T-helper 1 cell treated with Interleukin-12 subunit alpha and Interleukin-12 subunit beta and Interleukin-4 antibody, amounts not matched to agents 30 ng/mL and 1 ng/mL, for 36 hours (primary cell): ENCODE measurements at regions not wholly inside any gene's neighbourhood (a gene's known extent, or its start where the extent isn't known, plus 50 kb on each side); places are given as distances from the start of the nearest gene placed in this dataset.
"Not testable (repeated sequence)": the region's sequence is repeated elsewhere in the genome, so short reads cannot be mapped to it uniquely, and the experiment has no call there.

Experiments
- intact Hi-C: fragments of 100-400 bp; cut with micrococcal nuclease; formaldehyde crosslinking; loops from one replicate; pipeline ENCODE4 v1.15.1; 2024

DNA sequence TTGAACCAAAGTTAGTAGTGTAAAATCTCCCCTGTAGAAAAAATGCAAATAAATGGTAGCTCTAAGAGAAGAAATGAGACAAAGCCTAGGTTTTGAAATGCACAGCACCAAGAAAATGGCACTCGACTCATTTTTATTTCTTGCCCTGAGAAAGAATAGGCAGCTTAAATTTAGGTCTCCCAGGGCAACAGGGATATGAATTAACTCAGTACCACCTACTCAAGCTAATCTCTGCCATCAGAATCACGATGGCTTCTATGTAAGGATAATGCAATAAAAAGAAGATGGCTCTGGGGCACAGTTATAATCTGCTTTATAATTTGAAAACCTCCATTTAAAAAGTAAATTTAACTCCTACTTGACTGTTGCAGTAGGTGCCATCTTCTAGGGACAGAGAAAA lies 1784.3 kb downstream of the LRRC4C start:
- intact Hi-C loops: no loop called here

DNA sequence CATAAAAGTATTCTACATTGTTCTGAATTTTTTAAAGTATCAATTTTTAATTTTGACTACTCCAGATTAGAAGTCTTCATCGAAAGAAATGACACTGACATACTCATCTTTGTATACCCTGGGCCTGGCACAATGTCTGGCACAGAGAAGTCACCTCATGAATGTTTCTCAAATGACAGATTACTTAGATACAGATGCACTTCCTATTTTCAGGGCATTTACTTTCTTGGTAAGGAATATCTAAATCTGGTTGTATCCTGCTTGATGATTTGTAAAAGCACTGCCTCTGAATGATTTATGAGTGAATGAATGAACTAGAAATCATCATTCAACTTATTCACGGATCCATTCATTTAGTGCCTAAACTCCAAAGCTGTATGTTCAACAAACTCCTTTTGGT lies 1784.7 kb downstream of the LRRC4C start:
- intact Hi-C loops: no loop called here

DNA sequence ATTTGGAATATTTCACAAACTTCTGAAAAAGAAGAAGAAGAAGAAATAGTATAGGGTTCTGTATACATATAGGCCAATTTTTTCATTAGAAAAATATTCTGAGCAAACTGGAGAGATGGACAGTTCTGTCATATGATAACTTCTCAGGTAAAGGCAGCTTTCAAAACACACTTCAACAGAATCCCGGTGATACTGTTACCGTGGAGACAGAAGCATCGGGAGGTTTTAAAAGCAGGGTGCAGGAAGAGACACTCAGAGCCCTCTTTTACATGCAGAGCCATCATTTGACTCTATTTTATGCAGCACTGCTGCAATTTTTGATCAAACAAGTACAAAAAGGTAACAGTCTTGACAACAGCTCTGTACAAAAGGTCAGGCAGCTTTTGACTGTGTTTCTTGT lies 1785.4 kb downstream of the LRRC4C start:
- intact Hi-C loops: no loop called here

DNA sequence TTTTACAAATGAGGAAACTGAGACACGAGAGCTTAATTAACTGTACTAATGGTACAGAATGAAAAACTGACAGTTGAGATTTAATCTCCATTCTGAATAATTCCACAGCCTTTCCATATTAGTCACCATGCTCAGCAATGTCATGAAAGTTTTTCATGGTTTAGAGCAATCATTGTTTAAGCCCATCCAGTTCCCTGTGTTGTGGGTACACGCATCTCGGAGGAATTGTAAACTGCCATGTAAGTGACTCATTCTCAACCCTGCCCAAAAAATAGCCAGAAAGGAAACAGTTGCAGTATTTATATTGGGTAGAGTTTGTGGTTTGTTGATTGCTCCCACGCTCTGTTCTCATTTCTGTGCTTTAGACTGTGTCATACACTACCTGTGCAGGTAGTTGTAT lies 1790.8 kb downstream of the LRRC4C start:
- intact Hi-C loops: no loop called here

DNA sequence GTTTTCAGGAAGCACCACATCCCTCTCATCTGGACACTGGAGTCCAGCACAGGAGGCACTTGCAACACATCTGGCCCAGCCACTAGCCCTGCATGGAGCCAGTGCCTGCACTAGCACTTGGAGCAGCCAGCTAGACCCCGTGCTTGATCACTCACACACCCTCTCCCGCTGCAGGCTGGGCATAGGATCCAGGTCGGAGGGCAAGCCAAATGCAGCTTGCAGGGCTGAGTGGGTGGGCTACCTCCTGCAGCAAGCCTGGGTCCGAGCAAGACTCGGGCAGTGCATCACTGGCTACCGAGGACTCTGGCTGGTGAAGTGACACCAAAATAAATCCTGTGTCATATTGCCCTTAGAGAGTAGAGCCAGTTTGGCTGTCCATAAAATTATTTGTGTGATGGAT lies 1795.4 kb downstream of the LRRC4C start:
- intact Hi-C loops: no loop called here

DNA sequence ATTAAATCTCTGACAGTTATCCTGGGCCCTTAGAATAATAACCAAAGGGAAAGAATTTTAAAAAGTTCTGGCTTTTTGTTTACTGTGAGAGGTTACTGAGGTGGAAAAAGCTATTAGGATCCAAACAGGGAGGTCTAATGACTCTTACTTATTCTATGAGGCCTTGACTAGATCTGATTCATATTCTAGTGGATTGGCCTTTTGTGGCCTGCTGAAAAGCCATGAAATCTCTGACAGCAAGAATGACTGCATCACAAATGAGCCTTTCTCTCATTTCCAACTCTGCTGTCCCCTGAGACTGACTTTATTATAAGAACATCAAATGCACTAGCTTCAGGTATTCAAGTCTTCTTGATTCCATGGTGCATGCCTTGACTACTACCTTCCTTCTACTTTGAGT lies 1797.6 kb downstream of the LRRC4C start:
- intact Hi-C loops: no loop called here

DNA sequence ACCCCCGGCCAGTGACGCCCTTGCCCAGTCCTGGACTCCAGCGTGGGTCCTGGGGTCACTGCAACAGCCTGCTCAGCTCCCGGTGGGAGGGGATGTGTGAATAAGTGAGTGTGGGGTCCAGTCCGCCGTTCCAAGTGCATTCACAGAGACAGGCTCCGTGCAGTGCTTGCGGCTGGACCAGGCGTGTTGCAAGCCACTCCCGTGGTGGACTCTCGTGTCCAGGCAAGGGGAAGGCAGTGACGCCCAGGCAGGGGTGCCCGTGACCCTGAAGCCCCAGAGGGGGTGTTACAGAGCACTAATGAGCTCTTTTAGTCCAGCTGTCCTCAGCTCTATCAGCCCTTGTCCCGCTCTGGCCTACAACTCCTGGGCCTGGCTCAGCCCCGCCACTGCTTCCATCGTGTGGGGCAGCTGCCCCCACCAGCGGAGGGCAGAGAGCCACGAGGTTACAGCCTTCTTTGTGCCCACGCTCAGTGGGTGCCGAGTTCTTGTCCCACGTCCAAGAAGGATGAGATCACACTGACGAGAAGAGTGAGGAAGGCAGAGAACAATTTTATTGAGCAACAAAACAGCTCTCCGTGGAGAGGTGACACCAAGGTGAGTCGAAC lies 1807.5 kb downstream of the LRRC4C start:
- intact Hi-C loops: no loop called here

DNA sequence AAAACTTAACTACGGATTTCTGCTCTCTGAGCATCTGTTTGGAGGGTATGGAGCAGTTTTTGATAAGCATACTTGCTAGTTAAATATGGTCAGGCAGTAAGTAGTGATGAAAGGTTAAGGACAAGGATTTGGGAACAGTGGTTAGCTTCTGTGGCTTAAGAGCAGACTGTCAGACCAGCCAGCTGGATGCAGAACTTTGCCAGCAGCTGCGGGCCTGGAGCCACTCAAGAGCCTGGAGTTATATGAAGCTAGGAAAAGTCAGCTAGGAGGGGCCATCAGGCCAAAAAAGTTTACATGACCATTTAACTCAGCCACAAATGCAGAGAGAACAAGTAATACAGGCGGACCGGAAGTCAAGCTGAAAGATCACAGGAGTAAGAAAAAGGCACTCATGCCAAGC lies 1817.7 kb downstream of the LRRC4C start:
- intact Hi-C loops: no loop called here

DNA sequence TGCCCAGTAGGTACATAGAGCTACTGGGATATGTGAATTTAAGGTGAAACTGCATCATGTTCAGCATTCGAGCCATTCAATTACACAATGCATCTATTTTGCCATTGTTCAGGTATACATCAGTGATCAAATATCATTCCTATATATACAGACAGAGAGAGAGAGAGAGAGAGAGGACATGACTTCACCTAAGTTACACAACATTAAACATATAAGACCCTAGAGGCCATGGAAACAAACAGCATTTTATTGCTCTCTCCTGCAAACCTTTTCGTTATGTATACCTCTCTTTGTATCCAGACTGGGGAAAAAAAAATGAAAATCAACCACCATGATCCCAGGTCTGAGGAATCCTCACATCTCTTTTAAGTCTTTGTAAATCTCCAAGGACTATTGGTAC lies 1829.1 kb downstream of the LRRC4C start:
- intact Hi-C loops: no loop called here

DNA sequence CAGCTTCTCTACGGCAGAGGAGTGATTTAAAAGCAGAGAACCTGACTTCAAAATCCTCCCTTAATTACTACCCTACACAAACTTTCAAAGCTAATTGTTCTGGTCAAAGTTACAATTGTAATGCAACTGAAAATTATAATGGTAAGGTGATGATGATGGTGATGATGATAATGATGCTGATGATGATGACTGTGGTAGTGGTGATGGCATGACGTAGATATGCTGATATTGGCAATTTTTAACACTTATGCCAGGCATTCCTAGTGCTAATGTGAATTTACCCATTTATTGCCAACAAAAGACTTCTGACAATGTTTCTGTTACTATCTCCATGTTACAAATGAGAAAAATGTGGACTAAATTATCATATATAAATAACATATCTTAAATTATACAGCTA lies 1831.1 kb downstream of the LRRC4C start:
- intact Hi-C loops: no loop called here

DNA sequence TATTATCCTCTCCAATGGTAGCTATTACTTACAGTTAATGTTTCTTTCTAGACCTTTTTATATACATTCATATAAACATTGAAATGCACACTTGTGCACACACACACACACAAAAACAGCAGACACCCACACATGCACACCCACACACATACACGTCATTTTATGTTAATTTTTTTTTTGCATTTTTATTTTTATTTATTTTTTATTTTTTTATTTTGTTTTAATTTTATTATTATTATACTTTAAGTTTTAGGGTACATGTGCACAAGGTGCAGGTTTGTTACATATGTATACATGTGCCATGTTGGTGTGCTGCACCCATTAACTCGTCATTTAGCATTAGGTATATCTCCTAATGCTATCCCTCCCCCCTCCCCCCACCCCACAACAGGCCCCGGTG lies 1839.1 kb downstream of the LRRC4C start:
- intact Hi-C loops: not testable (repeated sequence)

DNA sequence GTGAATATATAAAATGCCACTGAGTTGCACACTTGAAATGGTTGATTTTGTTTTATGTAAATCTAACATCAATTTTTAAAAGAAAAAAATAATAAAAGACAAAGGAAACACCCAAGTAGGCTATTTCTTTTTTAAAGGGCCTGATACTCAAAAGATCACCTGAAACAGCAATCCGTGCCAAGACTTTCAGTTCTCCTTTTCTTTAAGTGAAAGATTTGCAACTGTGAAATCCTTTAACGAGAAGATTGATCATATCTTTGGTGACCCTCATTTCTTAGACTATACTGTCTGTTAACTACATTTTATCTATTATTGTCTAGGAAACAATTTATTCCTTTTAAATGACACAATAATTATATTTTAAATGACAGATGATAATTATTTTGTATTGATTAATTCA lies 1841.5 kb downstream of the LRRC4C start:
- intact Hi-C loops: no loop called here

DNA sequence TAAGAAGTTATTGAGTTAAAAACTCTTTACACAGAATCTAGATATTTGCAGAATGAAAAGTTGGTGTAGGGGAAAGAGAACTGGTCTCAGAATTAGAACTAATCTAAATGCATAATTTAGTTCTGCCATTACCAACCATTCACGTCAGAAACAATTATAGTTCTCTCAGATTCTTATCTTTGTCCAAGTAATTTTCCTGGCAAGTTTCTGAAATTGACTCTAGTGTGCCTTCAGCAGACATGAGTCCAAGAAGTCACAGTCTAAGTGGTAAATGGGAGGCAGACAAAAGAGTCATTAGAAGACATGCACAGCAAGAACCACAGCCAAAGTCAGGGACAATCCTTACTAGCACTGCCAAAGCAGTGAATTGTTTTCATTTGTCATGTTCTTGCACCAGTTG lies 1870.1 kb downstream of the LRRC4C start:
- intact Hi-C loops: no loop called here

DNA sequence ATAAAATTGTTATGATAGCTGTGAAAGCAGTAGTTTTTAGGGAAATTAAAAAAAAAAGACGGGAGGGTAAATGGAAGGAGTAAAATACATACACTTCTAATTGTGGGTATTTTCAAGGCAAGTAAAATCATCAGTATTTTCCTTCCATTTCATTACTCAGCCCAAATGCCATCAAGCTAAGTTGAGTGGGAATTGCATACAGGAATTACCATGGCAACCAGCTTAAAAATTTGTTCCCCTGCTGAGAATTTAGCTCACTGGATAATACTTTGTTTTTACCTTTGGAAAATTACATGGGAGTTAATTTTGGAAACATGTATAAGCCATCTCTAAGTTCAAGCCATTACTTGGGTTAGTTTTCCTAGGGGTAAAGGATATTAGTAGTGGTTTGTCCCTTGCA lies 1873.4 kb downstream of the LRRC4C start:
- intact Hi-C loops: no loop called here

DNA sequence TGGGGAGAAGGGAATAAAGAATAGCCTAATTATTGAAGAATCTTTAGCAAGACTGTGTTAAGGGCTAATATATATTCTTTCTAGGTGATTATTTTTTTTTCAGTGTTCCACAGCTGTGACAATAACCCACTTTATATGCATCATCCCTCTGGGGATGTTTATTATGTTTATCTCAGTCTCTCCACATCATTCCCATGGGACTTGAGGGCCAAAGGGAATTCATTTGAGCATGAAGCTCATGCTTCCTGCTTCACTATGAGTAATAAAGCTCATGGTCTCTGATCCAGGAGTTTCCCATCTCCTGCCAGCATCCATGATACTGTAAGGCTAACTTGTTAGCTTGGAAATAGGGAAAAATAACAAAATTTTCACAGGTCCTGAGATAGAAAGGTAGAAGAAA lies 1888.4 kb downstream of the LRRC4C start:
- intact Hi-C loops: no loop called here

DNA sequence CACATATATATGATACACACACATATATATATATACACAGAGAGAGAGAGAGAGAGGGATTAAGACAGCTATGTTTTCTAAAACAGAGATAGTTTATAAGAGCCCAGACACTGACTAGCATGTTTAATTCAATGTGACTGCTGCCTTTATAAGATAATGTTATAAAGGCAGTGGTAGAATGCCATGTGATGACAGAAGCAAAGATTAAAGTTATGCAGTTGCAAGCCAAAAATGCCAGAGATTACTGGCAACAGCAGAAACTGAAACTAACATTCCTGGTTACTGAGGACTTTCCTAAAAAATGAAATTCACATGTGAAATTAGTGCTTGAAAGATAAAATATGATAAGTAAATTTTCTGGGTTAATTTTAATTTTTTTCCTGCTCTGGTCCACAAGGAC lies 1888.9 kb downstream of the LRRC4C start:
- intact Hi-C loops: no loop called here

DNA sequence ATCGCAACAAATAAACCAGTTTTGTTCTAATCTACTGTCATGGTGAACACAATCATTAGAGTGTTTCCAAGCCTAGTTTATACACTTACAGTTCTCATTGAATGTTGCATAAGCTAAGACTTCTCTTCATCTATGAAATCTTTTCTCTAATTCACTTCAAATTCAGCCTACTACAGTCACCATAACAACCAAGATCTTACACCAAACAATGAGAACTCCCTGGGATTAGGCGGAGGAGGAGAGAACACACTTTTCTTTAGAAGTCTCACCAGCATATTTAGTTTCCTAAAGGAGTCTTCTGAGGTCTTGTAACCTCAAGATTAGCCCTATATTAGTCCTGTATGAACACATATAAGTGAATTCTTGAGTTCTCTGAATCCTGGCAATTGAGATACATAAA lies 1889.7 kb downstream of the LRRC4C start:
- intact Hi-C loops: no loop called here

DNA sequence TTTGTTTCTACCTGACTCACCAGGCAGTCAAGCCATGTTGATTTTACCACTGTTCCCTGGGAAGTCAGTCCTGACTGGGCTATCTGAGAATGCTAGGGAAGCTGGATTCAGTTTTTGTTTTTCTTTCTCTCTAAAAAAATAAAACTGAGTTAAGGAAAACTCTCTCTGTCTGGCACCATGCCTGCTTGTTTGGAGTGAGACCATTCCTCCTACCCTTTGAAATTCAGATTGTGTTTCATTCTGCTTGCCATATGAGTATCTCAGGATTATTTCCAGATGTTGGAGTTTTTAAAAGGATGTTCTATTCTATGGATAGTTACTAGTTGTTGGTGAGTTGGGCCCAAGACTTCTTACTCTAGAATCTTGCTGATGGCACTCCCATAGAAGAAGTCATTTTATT lies 1917.0 kb downstream of the LRRC4C start:
- intact Hi-C loops: no loop called here

DNA sequence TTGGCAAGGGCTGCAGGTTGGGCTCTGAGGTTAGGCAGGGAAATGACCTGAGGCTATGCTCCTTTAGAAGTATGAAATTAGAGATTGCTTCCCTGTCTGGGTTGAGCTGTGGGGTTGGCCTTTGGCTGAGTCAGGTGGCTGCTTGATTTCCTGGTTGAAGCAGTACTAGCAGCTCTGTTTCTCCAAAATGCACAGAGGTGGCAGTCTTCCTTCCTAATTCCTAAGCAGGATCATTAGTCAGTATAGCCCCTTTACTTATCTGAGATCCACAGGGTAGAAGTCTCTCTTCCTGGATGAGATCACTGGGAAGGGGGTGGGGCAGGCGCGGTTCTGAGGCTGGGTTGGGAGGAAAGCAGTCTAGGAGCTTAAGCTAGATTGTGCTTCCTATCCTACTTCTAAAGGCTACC lies 1917.5 kb downstream of the LRRC4C start:
- intact Hi-C loops: no loop called here

DNA sequence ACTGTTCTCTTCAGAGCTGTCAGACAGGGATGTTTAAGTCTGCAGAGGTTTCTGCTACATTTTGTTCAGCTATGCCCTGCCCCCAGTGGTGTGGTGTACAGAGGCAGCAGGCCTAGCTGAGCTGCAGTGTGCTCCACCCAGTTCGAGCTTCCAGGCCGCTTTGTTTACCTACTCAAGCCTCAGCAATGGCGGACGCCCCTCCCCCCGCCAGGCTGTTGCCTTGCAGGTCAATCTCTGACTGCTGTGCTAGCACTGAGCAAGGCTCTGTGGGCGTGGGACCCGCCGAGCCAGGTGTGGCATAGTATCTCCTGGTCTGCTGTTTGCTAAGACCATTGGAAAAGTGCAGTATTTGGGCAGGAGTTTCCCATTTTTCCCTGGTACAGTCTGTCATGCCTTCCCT lies 1923.1 kb downstream of the LRRC4C start:
- intact Hi-C loops: not testable (repeated sequence)
